ENCODE measurements at regions not wholly inside any gene's neighbourhood (a gene's known extent, or its start where the extent isn't known, plus 50 kb on each side); places are given as distances from the start of the nearest gene placed in this dataset.

DNA sequence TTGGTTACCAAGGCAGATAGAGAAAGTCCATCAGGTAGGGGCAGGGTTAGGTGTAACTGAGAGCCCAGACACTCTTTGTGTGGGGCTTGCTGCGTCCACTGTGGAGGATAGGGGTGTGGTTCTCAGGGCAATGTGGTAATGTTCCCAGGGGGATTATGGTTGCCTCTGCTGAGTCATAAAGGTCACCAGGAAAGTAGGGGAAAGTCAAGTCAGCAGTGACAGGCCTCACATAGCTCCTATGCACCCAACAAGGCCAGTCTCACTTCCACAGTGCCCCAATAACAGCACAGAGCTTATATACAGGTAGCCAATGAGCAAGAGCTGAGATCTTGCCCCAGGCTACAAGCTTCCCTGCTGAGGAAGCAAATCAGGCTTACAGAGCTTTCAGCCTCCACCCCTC is 1438.0 kb upstream of the ZEB2 start:
- no peak overlapping the region for H3K4me3 ChIP-seq (ENCODE audit: control extremely low read depth in 1 of 5, extremely low read depth in 1 of 5, insufficient read depth in 1 of 5, low read depth in 2 of 5, low read length in 4 of 5)
- intact Hi-C loops (cut with micrococcal nuclease): no loop called here
- Mint-ChIP-seq H3K27ac (no peak overlapping the region), H3K4me3 (no peak overlapping the region), H3K4me1 (no peaks in the 10 kb centered on the region), H3K27me3 (peaks cover 3% of the 10 kb centered on the region), H3K9me3 (ENCODE audit: insufficient read depth) (peaks cover 22% of the 10 kb centered on the region)
- WGBS (ENCODE audit: insufficient coverage): 0% methylated on average over 1 of the region's 1 CpG
- ChIA-PET POLR2A (no interaction called here), CTCF (no interaction called here)
- H3K9ac ChIP-seq (ENCODE audit: low read length): no peak overlapping the region
- no peaks in the 10 kb centered on the region for H4K20me1 ChIP-seq (ENCODE audit: control insufficient read depth, insufficient read depth, low read length, poor library complexity, severe bottlenecking)
- no peaks in the 10 kb centered on the region for H3K79me2 ChIP-seq (ENCODE audit: control insufficient read depth, insufficient read depth, low read length)
- H3K36me3 ChIP-seq (replicated peaks in 1 of 2; ENCODE audit: control extremely low read depth in 1 of 2, control insufficient read depth in 1 of 2, extremely low read depth in 1 of 2, insufficient read depth in 2 of 2, low read length in 1 of 2): no peaks in the 10 kb centered on the region
- no peak overlapping the region for H3K4me2 ChIP-seq (replicated peaks; ENCODE audit: low read depth, low read length, poor library complexity, severe bottlenecking)
- no peaks in the 10 kb centered on the region for H3K4me1 ChIP-seq (ENCODE audit: control insufficient read depth in 2 of 2, insufficient read depth in 2 of 2, low read length in 2 of 2)
- TF ChIP-seq, protein P1, sequence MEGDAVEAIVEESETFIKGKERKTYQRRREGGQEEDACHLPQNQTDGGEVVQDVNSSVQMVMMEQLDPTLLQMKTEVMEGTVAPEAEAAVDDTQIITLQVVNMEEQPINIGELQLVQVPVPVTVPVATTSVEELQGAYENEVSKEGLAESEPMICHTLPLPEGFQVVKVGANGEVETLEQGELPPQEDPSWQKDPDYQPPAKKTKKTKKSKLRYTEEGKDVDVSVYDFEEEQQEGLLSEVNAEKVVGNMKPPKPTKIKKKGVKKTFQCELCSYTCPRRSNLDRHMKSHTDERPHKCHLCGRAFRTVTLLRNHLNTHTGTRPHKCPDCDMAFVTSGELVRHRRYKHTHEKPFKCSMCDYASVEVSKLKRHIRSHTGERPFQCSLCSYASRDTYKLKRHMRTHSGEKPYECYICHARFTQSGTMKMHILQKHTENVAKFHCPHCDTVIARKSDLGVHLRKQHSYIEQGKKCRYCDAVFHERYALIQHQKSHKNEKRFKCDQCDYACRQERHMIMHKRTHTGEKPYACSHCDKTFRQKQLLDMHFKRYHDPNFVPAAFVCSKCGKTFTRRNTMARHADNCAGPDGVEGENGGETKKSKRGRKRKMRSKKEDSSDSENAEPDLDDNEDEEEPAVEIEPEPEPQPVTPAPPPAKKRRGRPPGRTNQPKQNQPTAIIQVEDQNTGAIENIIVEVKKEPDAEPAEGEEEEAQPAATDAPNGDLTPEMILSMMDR (IDR thresholded peaks at IDR 0.05): no peak
- TF ChIP-seq EZH2 (IDR thresholded peaks at IDR 0.05; ENCODE audit: borderline replicate concordance, insufficient read depth, low read depth, low read length, poor library complexity, severe bottlenecking): no peak
- DNase-seq (no peak), ATAC-seq (ENCODE audit: low read depth) (no peak)
- no peak overlapping the region for H3K27ac ChIP-seq (ENCODE audit: low read length in 2 of 2)
- H3K27me3 ChIP-seq (replicated peaks in 1 of 4; ENCODE audit: control extremely low read depth in 1 of 4, control insufficient read depth in 3 of 4, insufficient read depth in 4 of 4, low read length in 3 of 4): no peaks in the 10 kb centered on the region
- H3K9me3 ChIP-seq (ENCODE audit: control extremely low read depth in 1 of 3, control insufficient read depth in 2 of 3, insufficient read depth in 1 of 3, low read length in 2 of 3): peaks cover 1 to 17% (median 10%) of the 10 kb centered on the region in 3 donors
- H2AFZ ChIP-seq (ENCODE audit: insufficient read depth, low read depth, low read length, poor library complexity, severe bottlenecking): no peak overlapping the region

- Histone ChIP-seq H3K9me3 (ENCODE audit: control extremely low read depth in 1 of 3, control insufficient read depth in 2 of 3, insufficient read depth in 1 of 3, low read length in 2 of 3) (peaks cover 0 to 2% (median 0%) of the 10 kb centered on the region in 3 donors), H2AFZ (ENCODE audit: insufficient read depth, low read depth, low read length, poor library complexity, severe bottlenecking) (no peak overlapping the region), H3K4me3 (ENCODE audit: control extremely low read depth in 1 of 5, extremely low read depth in 1 of 5, insufficient read depth in 1 of 5, low read depth in 2 of 5, low read length in 4 of 5) (no peak overlapping the region), H4K20me1 (ENCODE audit: control insufficient read depth, insufficient read depth, low read length, poor library complexity, severe bottlenecking) (no peaks in the 10 kb centered on the region), H3K27ac (ENCODE audit: low read length in 2 of 2) (no peak overlapping the region), H3K9ac (ENCODE audit: low read length) (no peak overlapping the region), H3K27me3 (replicated peaks in 1 of 4; ENCODE audit: control extremely low read depth in 1 of 4, control insufficient read depth in 3 of 4, insufficient read depth in 4 of 4, low read length in 3 of 4) (no peaks in the 10 kb centered on the region), H3K36me3 (replicated peaks in 1 of 2; ENCODE audit: control extremely low read depth in 1 of 2, control insufficient read depth in 1 of 2, extremely low read depth in 1 of 2, insufficient read depth in 2 of 2, low read length in 1 of 2) (no peaks in the 10 kb centered on the region), H3K4me2 (replicated peaks; ENCODE audit: low read depth, low read length, poor library complexity, severe bottlenecking) (no peak overlapping the region), H3K79me2 (ENCODE audit: control insufficient read depth, insufficient read depth, low read length) (no peaks in the 10 kb centered on the region), H3K4me1 (ENCODE audit: control insufficient read depth in 2 of 2, insufficient read depth in 2 of 2, low read length in 2 of 2) (no peaks in the 10 kb centered on the region)
- no peak overlapping the region for H3K4me3 Mint-ChIP-seq
- peaks cover 4% of the 10 kb centered on the region for H3K9me3 Mint-ChIP-seq (ENCODE audit: insufficient read depth)
- 80% methylated on average over 1 of the region's 1 CpG for WGBS (ENCODE audit: insufficient coverage)
- no peaks in the 10 kb centered on the region for H3K4me1 Mint-ChIP-seq
- H3K27me3 Mint-ChIP-seq: no peaks in the 10 kb centered on the region
- no peak for ATAC-seq (ENCODE audit: low read depth)
- no peak for TF ChIP-seq EZH2 (IDR thresholded peaks at IDR 0.05; ENCODE audit: borderline replicate concordance, insufficient read depth, low read depth, low read length, poor library complexity, severe bottlenecking)
- TF ChIP-seq, protein P1 (IDR thresholded peaks at IDR 0.05): no peak
- no peak overlapping the region for H3K27ac Mint-ChIP-seq
- ChIA-PET CTCF (no interaction called here), POLR2A (no interaction called here)
- intact Hi-C loops (cut with micrococcal nuclease): no loop called here
- no peak for DNase-seq
Measured at GRCh38 chr2:145939949-145940348, 1420.0 kb upstream of the ZEB2 start.
